Activated T-cell treated with anti-CD3 and anti-CD28 coated beads, Interleukin-2, amount 50 U/mL, for 24 hours (primary cell): ENCODE measurements at regions not wholly inside any gene's neighbourhood (a gene's known extent, or its start where the extent isn't known, plus 50 kb on each side); places are given as distances from the start of the nearest gene placed in this dataset.

Source experiments
- DNase-seq: peaks from one replicate; pipeline ENCODE4 v3.0.0-alpha.2; 2020
- H3K27ac Mint-ChIP-seq: 2 replicates; pipeline ENCODE4 v1.8.0; 2020; ENCODE audit warnings: mild to moderate bottlenecking, mixed read lengths
- H3K27me3 Mint-ChIP-seq: 2 replicates; pipeline ENCODE4 v1.8.0; 2020; ENCODE audit warnings: mixed read lengths
- H3K36me3 Mint-ChIP-seq: 2 replicates; pipeline ENCODE4 v1.8.0; 2020; ENCODE audit warnings: low read depth, mixed read lengths
- H3K4me1 Mint-ChIP-seq: 2 replicates; pipeline ENCODE4 v1.8.0; 2020; ENCODE audit warnings: low read depth, mixed read lengths
- H3K4me3 Mint-ChIP-seq: 2 replicates; pipeline ENCODE4 v1.8.0; 2020; ENCODE audit warnings: mild to moderate bottlenecking, moderate library complexity, mixed read lengths
- H3K9me3 Mint-ChIP-seq: 2 replicates; pipeline ENCODE4 v1.8.0; 2020; ENCODE audit warnings: mixed read lengths

DNA sequence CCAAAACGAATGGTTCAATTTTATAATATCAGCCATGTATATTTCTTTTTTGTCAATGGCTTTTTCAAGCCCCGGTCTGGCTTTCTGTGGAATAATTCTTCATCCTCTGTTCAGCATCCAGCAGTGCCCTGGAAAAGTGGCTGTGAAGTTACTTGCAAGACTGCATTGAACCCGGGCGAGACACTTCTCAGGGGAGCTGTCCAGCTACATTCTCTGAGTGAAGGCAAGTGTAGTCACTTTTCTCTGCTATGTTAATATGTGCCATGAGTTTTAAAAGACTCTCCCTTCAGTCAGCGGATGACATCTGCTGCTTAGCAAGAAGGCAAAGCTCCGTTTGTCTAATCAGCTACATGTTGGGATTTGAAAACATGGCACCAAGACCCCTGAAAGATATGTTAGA is 81.3 kb upstream of the RGMA start:
- Mint-ChIP-seq H3K9me3 (peaks cover 2% of the 10 kb centered on the region), H3K4me1 (no peaks in the 10 kb centered on the region), H3K27me3 (peaks cover 53% of the 10 kb centered on the region)

DNA sequence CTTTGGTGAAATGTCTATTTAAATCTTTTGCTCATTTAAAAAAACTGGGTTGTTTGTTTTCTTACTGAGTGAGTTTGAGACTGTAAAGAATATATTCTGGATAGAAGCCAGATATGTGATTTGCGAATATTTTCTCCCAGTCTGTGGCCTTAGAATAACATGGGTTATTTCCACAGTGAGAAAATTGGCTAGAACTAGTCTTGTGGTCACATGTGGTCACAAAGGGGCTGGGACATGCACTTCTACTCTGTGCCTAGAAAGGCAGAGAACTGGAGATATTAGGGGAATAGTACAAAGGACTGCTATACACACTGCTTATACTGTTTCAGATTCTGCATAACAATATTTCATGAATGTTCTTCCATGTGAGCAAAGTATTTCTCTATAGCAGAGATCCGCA is 79.9 kb upstream of the RGMA start:
- Mint-ChIP-seq H3K27ac (no peak overlapping the region), H3K4me3 (no peak overlapping the region), H3K4me1 (peaks cover 10% of the 10 kb centered on the region), H3K36me3 (no peaks in the 10 kb centered on the region), H3K27me3 (peaks cover 45% of the 10 kb centered on the region), H3K9me3 (peaks cover 2% of the 10 kb centered on the region)
- DNase-seq, result no peak

More for the DNA sequence above, 81.3 kb upstream of the RGMA start:
- Mint-ChIP-seq H3K27ac (no peak overlapping the region), H3K36me3 (no peaks in the 10 kb centered on the region), H3K4me3 (no peak overlapping the region)
- no peak for DNase-seq

DNA sequence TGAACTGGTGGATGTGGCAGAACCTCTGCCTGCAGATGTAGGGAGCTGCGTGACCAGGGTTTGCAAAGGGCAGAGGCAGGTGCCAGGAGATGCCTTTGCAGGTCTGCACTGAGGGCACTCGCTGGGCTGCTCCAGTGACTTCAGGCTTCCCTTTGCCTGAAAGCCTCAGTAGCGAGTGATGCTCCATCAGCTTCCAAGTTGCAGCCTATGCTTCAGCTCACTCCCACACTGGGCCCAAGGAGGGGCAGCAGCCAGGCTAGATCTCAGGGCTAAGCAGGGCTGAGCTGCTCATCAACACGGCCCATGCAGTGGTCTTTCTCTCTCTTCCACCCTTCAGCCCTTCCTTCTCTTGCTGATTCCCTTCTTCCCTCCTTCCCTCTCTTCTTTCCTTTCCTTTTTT is 78.3 kb upstream of the RGMA start:
- H3K4me3 Mint-ChIP-seq, result no peak overlapping the region
- DNase-seq, result no peak
- H3K36me3 Mint-ChIP-seq, result no peaks in the 10 kb centered on the region
- H3K9me3 Mint-ChIP-seq, result no peaks in the 10 kb centered on the region
- H3K27me3 Mint-ChIP-seq, result peaks cover 38% of the 10 kb centered on the region
- H3K27ac Mint-ChIP-seq, result no peak overlapping the region
- peaks cover 11% of the 10 kb centered on the region for H3K4me1 Mint-ChIP-seq

DNA sequence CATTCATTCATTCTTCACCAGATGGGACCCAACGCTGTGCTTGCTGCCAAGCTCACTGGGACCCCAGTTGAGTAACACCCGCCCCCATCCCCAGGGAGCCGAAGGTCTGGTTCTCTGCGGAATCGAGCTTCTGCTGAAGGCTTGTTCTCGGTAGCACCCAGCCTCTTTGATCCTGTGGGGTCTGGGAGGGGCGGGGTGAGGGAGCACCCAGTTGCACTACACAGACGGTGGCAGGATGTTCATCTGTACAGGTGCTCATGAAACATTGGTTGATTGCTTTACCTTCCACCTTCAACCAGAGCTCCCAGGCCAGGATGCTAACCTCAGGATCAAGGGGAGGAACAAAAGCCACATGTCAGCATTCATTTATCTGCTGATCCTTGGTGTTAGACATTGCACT is 77.7 kb upstream of the RGMA start:
- no peaks in the 10 kb centered on the region for H3K9me3 Mint-ChIP-seq
- peaks cover 32% of the 10 kb centered on the region for H3K27me3 Mint-ChIP-seq
- no peak for DNase-seq
- no peak overlapping the region for H3K27ac Mint-ChIP-seq
- H3K4me1 Mint-ChIP-seq, result peaks cover 11% of the 10 kb centered on the region
- no peak overlapping the region for H3K4me3 Mint-ChIP-seq
- H3K36me3 Mint-ChIP-seq, result no peaks in the 10 kb centered on the region

DNA sequence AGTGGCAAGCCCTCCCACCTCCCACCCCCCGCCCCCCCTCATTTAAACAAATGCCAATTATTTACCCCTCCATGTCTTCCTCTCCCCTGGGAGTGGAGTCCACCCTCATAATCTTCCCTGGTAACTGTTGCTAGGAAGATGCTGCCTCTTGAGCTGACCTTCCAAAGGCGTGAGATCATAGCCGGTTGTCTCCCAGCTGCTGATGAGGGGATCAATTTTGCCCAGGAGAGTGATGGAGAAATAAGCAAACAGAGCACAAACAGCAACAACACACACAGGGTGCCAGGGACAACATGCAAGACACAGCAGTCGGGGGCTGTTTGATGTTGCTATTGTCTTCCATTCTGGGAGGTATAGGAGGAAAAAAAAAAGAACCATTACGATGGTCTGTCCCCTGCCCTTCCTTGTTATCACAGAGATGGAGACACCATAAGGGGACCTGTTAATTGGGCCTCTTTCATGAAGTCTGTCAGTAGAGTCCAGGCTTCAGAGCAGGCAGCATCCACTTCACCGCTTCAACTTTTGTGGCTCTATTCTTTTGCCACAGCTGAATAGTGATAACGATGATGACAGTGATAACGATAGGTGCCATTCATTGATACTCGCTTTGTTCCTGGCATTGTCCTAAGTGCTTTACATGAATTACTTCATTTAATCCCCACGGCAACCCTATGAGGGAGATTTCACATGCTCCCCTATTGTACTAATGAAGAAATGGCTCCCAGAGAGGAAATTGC is 76.9 kb upstream of the RGMA start:
- DNase-seq, result no peak
- H3K27me3 Mint-ChIP-seq, result peaks cover 24% of the 10 kb centered on the region
- H3K36me3 Mint-ChIP-seq, result no peaks in the 10 kb centered on the region
- H3K27ac Mint-ChIP-seq, result no peak overlapping the region
- no peak overlapping the region for H3K4me3 Mint-ChIP-seq
- H3K4me1 Mint-ChIP-seq, result peaks cover 11% of the 10 kb centered on the region
- H3K9me3 Mint-ChIP-seq, result no peaks in the 10 kb centered on the region

DNA sequence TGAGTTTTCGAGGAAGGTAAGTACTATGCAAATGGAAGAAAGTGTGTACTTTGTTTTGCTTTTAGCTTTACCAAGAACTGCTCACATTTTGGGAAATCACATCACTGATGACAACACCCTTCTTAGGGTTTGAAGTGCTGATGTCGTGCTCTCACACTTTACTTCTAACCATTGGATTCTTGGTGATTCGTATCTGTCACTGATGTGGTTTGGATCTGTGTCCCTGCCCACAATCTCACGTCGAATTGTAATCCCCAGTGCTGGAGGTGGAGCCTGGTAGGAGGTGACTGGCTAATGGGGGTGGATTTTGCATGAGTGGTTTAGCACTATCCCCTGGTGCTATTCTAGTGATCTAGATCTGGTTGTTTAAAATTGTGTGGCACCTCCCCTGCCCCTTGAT is 75.4 kb upstream of the RGMA start:
- peaks cover 11% of the 10 kb centered on the region for H3K4me1 Mint-ChIP-seq
- H3K36me3 Mint-ChIP-seq, result no peaks in the 10 kb centered on the region
- H3K9me3 Mint-ChIP-seq, result no peaks in the 10 kb centered on the region
- DNase-seq, result peak; percentile 33
- H3K27ac Mint-ChIP-seq, result peak overlapping the region; percentile 34
- H3K4me3 Mint-ChIP-seq, result no peak overlapping the region
- H3K27me3 Mint-ChIP-seq, result peaks cover 18% of the 10 kb centered on the region

DNA sequence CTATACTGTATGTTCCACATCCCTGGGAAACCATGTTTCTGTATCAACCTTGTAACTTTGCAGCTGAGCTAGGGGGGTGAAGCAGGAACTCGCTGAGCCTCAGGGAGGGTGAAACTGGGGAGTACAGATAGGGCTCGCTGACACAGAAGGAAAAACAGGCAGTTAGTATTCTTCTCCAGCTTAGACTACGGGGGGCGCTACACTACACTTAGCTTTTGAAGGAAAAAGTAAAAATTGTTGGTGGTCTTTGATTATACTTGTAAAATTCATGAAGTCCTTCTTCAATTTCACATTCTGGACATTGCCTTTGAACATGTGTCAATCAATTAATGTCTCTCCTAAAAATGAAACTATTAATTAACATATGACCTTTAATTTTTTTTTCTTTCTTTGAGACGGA is 73.5 kb upstream of the RGMA start:
- Mint-ChIP-seq H3K4me3 (no peak overlapping the region), H3K9me3 (no peaks in the 10 kb centered on the region), H3K4me1 (peaks cover 11% of the 10 kb centered on the region), H3K27ac (no peak overlapping the region), H3K36me3 (no peaks in the 10 kb centered on the region), H3K27me3 (peaks cover 9% of the 10 kb centered on the region)
- no peak for DNase-seq

DNA sequence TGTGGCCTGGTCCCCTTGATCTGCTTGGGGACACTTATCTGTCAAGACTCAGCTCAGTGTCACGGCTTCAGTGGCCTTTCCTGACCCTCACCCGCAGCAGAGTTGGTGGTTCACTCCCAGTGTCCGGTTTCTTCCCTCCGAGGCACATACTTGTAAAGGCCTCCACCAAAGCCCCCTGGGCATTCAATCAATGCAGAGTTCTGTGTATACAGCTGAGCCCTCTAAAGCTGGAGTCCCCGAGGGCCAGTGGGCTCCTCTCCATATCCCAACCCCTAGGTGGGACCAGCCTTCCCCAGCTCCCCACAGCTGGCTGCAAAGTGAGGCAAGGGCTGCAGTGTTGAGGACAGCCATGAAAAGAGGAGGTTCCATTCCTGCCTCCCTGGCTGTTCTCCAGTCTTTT is 70.9 kb upstream of the RGMA start:
- no peaks in the 10 kb centered on the region for H3K36me3 Mint-ChIP-seq
- peaks cover 2% of the 10 kb centered on the region for H3K9me3 Mint-ChIP-seq
- no peak overlapping the region for H3K27ac Mint-ChIP-seq
- H3K4me1 Mint-ChIP-seq, result peaks cover 10% of the 10 kb centered on the region
- no peak overlapping the region for H3K4me3 Mint-ChIP-seq
- no peaks in the 10 kb centered on the region for H3K27me3 Mint-ChIP-seq
- DNase-seq, result no peak

DNA sequence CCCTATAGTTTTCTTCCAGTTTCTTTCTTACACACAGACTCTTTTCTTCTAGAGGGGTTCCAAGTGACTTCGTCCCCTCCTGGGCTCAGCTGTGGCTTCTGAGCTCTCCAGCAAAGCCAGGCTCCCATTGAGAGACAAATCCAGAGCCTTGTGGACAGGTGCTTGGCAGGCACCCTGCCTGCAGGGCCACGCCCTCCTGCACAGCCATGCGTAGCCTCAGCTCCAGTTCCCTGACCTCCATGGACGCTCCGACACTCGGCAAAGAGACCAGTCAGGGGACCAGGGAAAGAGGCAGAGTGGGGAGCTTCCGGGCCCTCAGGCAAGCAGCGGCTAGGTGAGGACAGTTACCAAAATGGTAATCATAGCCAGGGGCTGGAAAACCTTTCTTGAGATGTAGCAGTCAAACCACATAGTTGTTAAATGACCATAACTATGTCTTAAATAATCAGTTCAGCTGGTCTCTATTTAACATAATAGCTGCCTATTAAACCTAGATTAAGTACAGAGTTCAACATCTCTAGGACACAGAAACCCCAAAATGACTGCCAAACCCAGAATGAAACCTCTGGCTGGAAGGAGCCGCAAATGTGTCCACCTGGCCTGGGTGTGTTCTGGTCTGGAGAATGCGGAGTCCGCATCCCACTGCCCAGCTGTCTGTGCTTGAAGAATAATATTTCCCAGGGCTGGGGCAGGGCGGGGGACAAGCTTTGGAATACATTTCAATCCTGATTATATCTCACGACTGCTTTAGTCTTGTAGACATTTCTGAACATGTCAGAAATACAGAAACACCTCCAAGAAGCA is 69.3 kb upstream of the RGMA start:
- no peaks in the 10 kb centered on the region for H3K27me3 Mint-ChIP-seq
- H3K4me1 Mint-ChIP-seq, result peaks cover under 1% of the 10 kb centered on the region
- no peak overlapping the region for H3K4me3 Mint-ChIP-seq
- H3K36me3 Mint-ChIP-seq, result no peaks in the 10 kb centered on the region
- no peak overlapping the region for H3K27ac Mint-ChIP-seq
- peaks cover 2% of the 10 kb centered on the region for H3K9me3 Mint-ChIP-seq
- DNase-seq, result no peak

DNA sequence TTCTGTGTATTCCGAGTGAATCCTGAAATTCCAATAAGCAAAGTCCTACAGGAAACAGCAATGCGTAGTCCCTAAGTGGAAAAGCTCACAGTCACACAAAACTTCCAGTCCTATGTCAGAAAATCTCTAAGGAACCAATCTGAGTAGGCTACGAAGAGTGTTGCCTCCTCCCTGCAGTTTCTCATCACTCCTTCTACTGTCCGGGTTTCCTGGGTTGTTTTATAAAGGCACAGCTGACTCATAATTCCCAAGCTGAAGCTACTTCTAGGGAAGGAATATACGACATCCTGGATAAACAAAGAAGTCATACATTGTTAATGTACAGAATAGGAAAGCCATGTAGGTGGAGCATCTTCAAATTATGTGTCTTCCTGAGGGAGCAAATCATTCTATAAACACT is 65.7 kb upstream of the RGMA start:
- H3K27me3 Mint-ChIP-seq, result peaks cover 2% of the 10 kb centered on the region
- DNase-seq, result no peak
- peaks cover 2% of the 10 kb centered on the region for H3K9me3 Mint-ChIP-seq
- H3K36me3 Mint-ChIP-seq, result no peaks in the 10 kb centered on the region
- no peak overlapping the region for H3K27ac Mint-ChIP-seq
- H3K4me1 Mint-ChIP-seq, result peaks cover 17% of the 10 kb centered on the region
- H3K4me3 Mint-ChIP-seq, result no peak overlapping the region

DNA sequence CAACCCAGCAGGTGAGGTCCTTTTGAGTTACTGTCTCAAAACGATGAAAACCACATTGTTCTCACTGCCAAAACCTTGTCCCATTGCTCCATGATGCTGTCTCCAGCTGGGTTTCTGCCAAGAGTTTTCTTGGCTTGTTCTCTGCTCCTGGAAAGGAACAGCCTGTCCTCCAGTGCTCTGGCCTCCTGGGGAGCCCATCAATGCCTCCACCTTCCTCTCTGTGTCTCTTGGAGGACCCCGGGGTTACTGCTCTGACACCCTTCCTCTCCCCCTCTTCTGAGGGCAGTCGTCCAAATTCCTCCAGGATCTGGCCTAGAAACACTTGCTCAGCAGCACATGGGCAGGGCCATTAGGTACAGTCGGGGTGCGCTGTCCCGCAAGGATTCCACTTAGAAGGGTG is 63.9 kb upstream of the RGMA start:
- H3K36me3 Mint-ChIP-seq, result no peaks in the 10 kb centered on the region
- H3K4me1 Mint-ChIP-seq, result peaks cover 17% of the 10 kb centered on the region
- no peak overlapping the region for H3K4me3 Mint-ChIP-seq
- no peak overlapping the region for H3K27ac Mint-ChIP-seq
- no peak for DNase-seq
- peaks cover 2% of the 10 kb centered on the region for H3K27me3 Mint-ChIP-seq
- H3K9me3 Mint-ChIP-seq, result peaks cover 2% of the 10 kb centered on the region

DNA sequence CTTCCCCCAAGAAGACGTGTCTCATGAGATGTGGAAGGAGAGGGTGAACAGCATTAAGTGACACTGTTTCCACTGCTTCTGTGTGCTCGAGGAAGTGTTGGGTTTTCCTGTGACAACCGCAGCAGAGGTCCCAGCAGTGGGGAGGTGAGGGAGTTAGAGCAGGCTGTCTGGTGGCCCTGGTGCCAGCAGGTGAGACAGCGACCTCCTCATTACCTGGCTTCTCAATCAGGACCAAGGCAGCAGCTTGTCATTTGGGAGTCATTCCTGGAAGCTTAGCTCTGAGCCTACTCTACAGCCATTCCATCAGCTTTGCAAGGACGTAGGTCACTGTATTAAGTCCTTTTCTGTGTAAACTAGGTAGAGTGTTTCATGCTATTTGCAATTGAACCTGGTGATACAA is 63.3 kb upstream of the RGMA start:
- Mint-ChIP-seq H3K27me3 (peaks cover 2% of the 10 kb centered on the region), H3K36me3 (no peaks in the 10 kb centered on the region), H3K4me1 (peaks cover 17% of the 10 kb centered on the region), H3K27ac (no peak overlapping the region), H3K4me3 (no peak overlapping the region), H3K9me3 (peaks cover 2% of the 10 kb centered on the region)
- no peak for DNase-seq

DNA sequence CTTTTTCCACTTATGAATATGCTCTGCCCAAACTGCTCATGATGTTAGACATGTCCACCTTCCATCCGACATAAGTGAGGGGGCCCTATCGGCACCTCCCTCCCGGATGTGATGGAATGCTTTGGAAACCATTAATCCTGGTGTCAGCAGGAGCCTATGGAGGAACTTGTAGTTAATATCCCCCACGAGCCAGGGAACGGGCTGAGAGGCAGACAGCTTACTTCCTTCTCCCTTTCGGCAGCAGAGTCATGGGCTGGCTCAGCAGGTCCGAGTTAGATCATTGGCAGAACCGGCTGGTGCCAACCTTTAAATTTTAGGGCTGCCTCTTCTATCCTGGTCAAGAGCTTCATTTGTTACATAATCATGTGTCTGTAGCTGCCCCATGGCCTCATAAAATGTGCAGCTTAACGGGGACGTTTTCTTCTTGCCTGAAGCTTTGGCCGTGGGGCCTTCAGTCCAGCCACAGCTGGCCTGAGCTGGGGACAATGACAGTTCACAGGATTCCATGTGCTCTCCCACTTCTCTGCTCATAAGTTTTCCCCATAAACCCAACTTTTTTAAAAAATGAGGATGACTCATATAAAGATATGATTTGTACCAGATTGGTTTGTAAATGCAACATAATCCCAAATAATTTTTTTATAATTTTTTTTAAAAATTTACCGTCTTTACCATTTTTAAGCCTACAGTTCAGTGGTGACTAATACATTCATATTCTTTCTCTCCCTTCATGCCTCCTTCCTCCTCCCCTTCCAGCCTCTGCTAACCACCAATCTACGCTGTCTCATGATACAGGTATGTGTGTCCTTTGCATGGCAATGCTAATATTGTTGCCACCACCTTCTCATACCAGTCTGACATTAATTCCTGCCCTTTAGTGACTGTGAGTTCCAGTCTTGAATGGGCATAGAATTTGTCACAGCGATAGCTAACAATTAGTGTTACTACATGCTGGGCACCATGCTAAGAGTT is 62.2 kb upstream of the RGMA start:
- Mint-ChIP-seq H3K27me3 (peaks cover 2% of the 10 kb centered on the region), H3K27ac (no peak overlapping the region), H3K9me3 (peaks cover 2% of the 10 kb centered on the region), H3K4me1 (peaks cover 17% of the 10 kb centered on the region), H3K4me3 (no peak overlapping the region), H3K36me3 (no peaks in the 10 kb centered on the region)
- no peak for DNase-seq

DNA sequence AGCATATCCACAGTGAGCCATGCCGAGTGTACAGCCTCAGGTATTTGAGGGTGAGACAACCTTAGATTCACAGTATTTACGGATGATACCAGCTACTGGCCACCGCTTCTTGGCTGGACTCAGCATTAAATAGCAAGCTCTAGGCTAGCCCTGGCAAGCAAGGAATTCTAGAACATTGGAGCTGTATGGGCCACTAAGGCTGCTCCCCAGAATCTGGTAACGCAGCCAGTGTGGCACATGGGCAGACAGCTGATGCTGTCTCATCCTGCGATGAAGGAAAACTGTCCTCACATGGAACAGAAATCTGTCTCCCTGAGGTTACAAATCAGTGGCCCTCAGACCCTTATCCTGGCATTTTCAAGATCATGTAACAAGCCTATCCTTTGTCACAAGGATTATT is 57.6 kb upstream of the RGMA start:
- no peak for DNase-seq
- no peak overlapping the region for H3K4me3 Mint-ChIP-seq

More for the DNA sequence above, 57.6 kb upstream of the RGMA start:
- H3K4me1 Mint-ChIP-seq, result peaks cover 5% of the 10 kb centered on the region
- no peaks in the 10 kb centered on the region for H3K36me3 Mint-ChIP-seq
- no peak overlapping the region for H3K27ac Mint-ChIP-seq
- no peaks in the 10 kb centered on the region for H3K27me3 Mint-ChIP-seq
- no peaks in the 10 kb centered on the region for H3K9me3 Mint-ChIP-seq
